NCI-H2171 (cell line): ENCODE measurements at regions not wholly inside any gene's neighbourhood (a gene's known extent, or its start where the extent isn't known, plus 50 kb on each side); places are given as distances from the start of the nearest gene placed in this dataset.
"Not testable (repeated sequence)": the region's sequence is repeated elsewhere in the genome, so short reads cannot be mapped to it uniquely, and the experiment has no call there.

Experiments
- DNase-seq: peaks from one replicate; lab custom pipeline; 2025; lab: John Stamatoyannopoulos, UW

- DNase-seq, result no peak
Observed at GRCh38 chr7:22066522-22066921, 120.8 kb upstream of the CDCA7L start.

- no peak for DNase-seq
Observed at GRCh38 chr7:22064816-22065215, 119.1 kb upstream of the CDCA7L start.

GRCh38 chr7:22061775-22062174 lies 116.1 kb upstream of the CDCA7L start:
- DNase-seq, result no peak

- no peak for DNase-seq
Observed at GRCh38 chr7:22060863-22061262, 115.2 kb upstream of the CDCA7L start.

GRCh38 chr7:22060197-22060596 lies 114.5 kb upstream of the CDCA7L start:
- no peak for DNase-seq

GRCh38 chr7:22055226-22055625 lies 109.5 kb upstream of the CDCA7L start:
- DNase-seq, result no peak

GRCh38 chr7:22052674-22053365 lies 107.1 kb upstream of the CDCA7L start:
- DNase-seq, result no peak

- DNase-seq, result no peak
Observed at GRCh38 chr7:22051886-22052673, 106.4 kb upstream of the CDCA7L start.

- DNase-seq, result no peak
Observed at GRCh38 chr7:22049766-22050500, 104.2 kb upstream of the CDCA7L start.

- DNase-seq, result no peak
Observed at GRCh38 chr7:22043367-22043766, 97.7 kb upstream of the CDCA7L start.

GRCh38 chr7:22040923-22041595 lies 95.4 kb upstream of the CDCA7L start:
- DNase-seq, result no peak

GRCh38 chr7:22039670-22040069 lies 94.0 kb upstream of the CDCA7L start:
- DNase-seq, result no peak

- DNase-seq, result not testable (repeated sequence)
Observed at GRCh38 chr7:22032356-22032755, 86.7 kb upstream of the CDCA7L start.

GRCh38 chr7:22028656-22029055 lies 83.0 kb upstream of the CDCA7L start:
- DNase-seq, result not testable (repeated sequence)

- DNase-seq, result no peak
Observed at GRCh38 chr7:22027475-22027874, 81.8 kb upstream of the CDCA7L start.

GRCh38 chr7:22025983-22026382 lies 80.3 kb upstream of the CDCA7L start:
- no peak for DNase-seq

GRCh38 chr7:22025075-22025474 lies 79.4 kb upstream of the CDCA7L start:
- no peak for DNase-seq

- no peak for DNase-seq
Observed at GRCh38 chr7:22019931-22020330, 74.2 kb upstream of the CDCA7L start.

- peak; percentile 29 for DNase-seq
Observed at GRCh38 chr7:22016507-22016906, 70.8 kb upstream of the CDCA7L start.

- DNase-seq, result no peak
Observed at GRCh38 chr7:22013711-22014110, 68.0 kb upstream of the CDCA7L start.

GRCh38 chr7:22008683-22009082 lies 63.0 kb upstream of the CDCA7L start:
- no peak for DNase-seq

- no peak for DNase-seq
Observed at GRCh38 chr7:22008087-22008486, 62.4 kb upstream of the CDCA7L start.
